ENCODE measurements at regions not wholly inside any gene's neighbourhood (a gene's known extent, or its start where the extent isn't known, plus 50 kb on each side); places are given as distances from the start of the nearest gene placed in this dataset.
"Not testable (repeated sequence)": the region's sequence is repeated elsewhere in the genome, so short reads cannot be mapped to it uniquely, and the experiment has no call there.

DNA sequence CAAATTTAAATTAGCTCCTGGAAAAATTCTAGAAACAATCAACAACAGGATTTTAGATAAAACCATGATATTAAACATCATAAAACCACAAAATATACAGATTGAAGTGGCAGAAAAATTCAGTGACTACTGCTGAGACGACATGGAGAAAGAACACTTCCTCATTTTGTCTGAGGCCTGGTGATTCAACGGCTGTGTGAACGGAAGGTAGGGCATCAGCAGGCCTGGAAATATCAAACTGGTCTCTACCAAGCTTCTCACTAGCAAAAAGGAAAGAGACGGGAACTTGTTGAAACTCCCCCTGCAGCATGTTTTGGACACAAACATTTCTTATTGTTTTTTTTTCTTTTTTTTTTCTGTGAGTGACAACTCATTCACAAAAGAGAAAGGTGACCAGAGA lies 58.0 kb upstream of the AHI1 start:
- H3K27ac ChIP-seq (ENCODE audit: low read depth, low read length), result no peak overlapping the region
- no peaks in the 10 kb centered on the region for H3K36me3 ChIP-seq (ENCODE audit: control insufficient read depth, insufficient read depth, low read length)
- no peak overlapping the region for H3K4me3 ChIP-seq (ENCODE audit: low read depth, low read length)
- H3K4me1 ChIP-seq (ENCODE audit: control insufficient read depth, insufficient read depth, low read length), result no peaks in the 10 kb centered on the region
- H3K9ac ChIP-seq (ENCODE audit: low read length), result no peak overlapping the region
- no peaks in the 10 kb centered on the region for H3K9me3 ChIP-seq (ENCODE audit: control insufficient read depth, insufficient read depth, low read depth, low read length)
- no peaks in the 10 kb centered on the region for H3K27me3 ChIP-seq (ENCODE audit: control insufficient read depth, insufficient read depth, low read length)

DNA sequence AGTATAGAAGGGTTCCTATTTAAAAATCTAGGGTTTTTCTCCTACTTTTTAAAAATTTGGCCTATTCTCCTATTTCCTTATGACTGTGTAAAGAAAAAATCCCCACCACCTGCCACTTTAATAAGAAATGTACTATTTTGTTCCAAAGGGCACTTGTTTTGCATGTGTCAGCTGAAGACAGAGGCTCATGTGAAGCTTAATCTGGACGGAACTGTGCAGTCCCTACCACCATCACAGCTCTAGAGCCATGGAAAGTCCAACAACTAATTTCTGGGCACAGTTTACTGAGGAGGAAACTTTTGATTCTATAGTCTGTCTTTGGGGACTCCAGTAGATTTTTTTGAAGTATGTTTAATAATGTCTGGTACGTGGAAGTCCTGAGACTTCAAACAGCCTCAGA lies 60.0 kb upstream of the AHI1 start:
- H3K4me1 ChIP-seq (ENCODE audit: control insufficient read depth, insufficient read depth, low read length), result no peaks in the 10 kb centered on the region
- no peak overlapping the region for H3K9ac ChIP-seq (ENCODE audit: low read length)
- H3K36me3 ChIP-seq (ENCODE audit: control insufficient read depth, insufficient read depth, low read length), result no peaks in the 10 kb centered on the region
- H3K4me3 ChIP-seq (ENCODE audit: low read depth, low read length), result no peak overlapping the region
- H3K27me3 ChIP-seq (ENCODE audit: control insufficient read depth, insufficient read depth, low read length), result no peaks in the 10 kb centered on the region
- H3K9me3 ChIP-seq (ENCODE audit: control insufficient read depth, insufficient read depth, low read depth, low read length), result no peaks in the 10 kb centered on the region
- no peak overlapping the region for H3K27ac ChIP-seq (ENCODE audit: low read depth, low read length)

DNA sequence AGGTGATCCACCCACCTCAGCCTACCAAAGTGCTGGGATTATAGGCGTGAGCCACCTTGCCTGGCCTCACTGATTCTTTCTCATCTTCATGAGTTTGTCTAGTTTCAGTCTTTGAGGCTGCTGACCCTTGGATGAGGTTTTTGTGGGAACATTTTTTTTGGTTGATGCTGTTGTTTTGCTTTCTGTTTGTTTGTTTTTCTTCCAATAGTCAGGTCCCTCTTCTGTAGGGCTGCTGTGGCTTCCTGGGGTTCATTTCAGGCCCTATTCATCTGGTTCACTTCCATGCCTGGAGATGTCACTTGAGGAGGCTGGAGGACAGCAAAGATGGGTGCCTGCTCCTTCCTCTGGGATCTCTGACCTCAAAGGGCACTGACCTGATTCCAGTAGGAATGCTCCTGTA lies 68.1 kb upstream of the AHI1 start:
- not testable (repeated sequence) for H3K36me3 ChIP-seq (ENCODE audit: control insufficient read depth, insufficient read depth, low read length)

DNA sequence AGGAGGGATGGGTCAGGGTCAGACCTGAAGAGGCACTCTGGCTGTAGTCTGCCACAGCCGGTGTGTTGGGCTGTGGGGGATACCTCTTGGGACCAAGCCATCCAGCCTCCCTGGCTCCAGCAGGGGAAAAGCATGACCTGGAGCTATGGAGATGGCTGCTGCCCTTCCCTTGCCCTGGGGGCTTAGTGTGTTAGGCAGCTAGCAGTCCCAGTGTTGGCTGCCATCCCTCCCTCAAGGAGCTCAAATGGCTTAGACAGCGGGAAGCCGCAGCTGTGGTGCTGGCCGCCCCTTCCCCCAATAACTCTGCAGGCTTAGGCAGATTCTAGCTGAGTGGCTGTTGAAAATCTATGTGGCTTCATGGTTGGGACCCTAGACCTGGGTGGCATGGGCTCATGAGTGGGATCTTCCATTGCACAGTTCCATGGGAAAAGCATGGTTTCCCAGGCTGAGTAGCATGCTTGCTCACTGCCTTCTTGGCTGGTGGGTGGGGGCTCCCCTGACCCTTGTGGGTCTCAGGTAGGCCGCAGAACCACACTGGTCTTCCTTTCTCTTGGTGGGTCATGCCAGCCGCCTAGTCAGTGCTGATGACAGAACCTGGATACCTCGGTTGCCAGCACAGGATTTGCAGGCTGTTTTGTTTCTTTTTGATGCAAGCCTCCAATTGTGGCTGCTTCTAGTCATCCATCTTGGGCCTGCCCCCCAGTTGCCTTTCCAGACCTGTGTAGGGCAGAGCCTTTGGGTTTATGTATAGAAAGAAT lies 69.0 kb upstream of the AHI1 start:
- Histone ChIP-seq H3K36me3 (ENCODE audit: control insufficient read depth, insufficient read depth, low read length) (no peaks in the 10 kb centered on the region), H3K9me3 (ENCODE audit: control insufficient read depth, insufficient read depth, low read depth, low read length) (no peaks in the 10 kb centered on the region), H3K27ac (ENCODE audit: low read depth, low read length) (no peak overlapping the region), H3K9ac (ENCODE audit: low read length) (no peak overlapping the region), H3K27me3 (ENCODE audit: control insufficient read depth, insufficient read depth, low read length) (no peaks in the 10 kb centered on the region), H3K4me3 (ENCODE audit: low read depth, low read length) (no peak overlapping the region), H3K4me1 (ENCODE audit: control insufficient read depth, insufficient read depth, low read length) (peaks cover 3% of the 10 kb centered on the region; the same call in 1 of the 2 replicates)

More for the DNA sequence above, 68.1 kb upstream of the AHI1 start:
- not testable (repeated sequence) for H3K27me3 ChIP-seq (ENCODE audit: control insufficient read depth, insufficient read depth, low read length); H3K9ac ChIP-seq (ENCODE audit: low read length); H3K27ac ChIP-seq (ENCODE audit: low read depth, low read length); H3K9me3 ChIP-seq (ENCODE audit: control insufficient read depth, insufficient read depth, low read depth, low read length); H3K4me3 ChIP-seq (ENCODE audit: low read depth, low read length); H3K4me1 ChIP-seq (ENCODE audit: control insufficient read depth, insufficient read depth, low read length)

DNA sequence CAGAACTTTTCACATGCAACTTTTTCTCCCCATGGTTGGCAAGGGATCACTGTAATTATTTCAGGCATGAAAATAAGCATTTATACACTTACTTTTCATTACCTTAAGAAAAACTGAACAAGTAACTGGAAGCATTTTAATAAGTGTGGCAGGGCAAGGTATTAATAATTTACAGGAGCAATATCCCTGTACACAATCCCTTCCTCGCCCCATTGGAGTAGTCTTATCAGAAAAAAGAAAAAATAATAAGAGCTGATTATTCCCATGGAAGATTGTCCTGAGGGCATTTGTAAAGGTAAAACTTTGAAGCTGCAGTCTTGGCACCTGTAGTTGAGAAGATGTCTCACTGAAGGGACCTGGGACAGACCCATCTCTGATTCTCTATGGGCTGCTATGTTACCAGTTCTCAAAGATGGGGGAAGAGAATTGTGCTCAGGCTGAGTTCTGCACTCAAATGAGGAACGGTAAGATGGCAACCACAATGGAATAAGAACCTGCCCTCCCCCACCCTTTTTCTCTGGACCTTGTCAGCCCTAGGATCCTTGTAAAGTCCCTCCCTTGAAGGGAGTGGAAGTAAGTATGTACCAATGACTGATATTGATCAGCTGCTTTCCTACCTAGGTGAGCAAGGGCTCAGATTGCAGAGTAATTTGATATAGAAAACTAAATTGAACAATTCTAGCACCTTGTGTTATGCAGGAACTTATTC lies 70.0 kb upstream of the AHI1 start:
- Histone ChIP-seq H3K27me3 (ENCODE audit: control insufficient read depth, insufficient read depth, low read length) (no peaks in the 10 kb centered on the region), H3K9me3 (ENCODE audit: control insufficient read depth, insufficient read depth, low read depth, low read length) (no peaks in the 10 kb centered on the region), H3K9ac (ENCODE audit: low read length) (no peak overlapping the region), H3K27ac (ENCODE audit: low read depth, low read length) (no peak overlapping the region), H3K36me3 (ENCODE audit: control insufficient read depth, insufficient read depth, low read length) (no peaks in the 10 kb centered on the region), H3K4me1 (ENCODE audit: control insufficient read depth, insufficient read depth, low read length) (peaks cover 3% of the 10 kb centered on the region; the same call in 1 of the 2 replicates), H3K4me3 (ENCODE audit: low read depth, low read length) (no peak overlapping the region)

DNA sequence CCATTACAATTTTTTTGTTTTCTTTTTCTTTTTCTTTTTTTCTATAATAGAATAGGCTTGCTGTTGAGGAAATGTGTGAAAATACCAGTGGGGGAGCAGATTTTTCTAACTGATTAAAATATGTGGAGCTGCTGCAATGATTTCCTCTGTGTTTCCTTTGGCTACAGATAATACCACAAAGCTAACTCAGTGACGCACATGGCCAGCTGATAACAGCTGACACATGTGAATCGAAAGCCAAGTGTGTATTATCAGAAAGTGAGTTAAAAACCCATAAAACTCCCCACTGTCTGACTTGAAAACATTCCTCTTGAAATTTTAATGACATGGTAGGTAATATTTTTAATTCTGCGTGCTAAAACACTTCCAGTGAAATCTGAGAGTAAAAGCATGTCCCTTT lies 70.8 kb upstream of the AHI1 start:
- Histone ChIP-seq H3K27me3 (ENCODE audit: control insufficient read depth, insufficient read depth, low read length) (no peaks in the 10 kb centered on the region), H3K4me1 (ENCODE audit: control insufficient read depth, insufficient read depth, low read length) (peaks cover 3% of the 10 kb centered on the region; the same call in 1 of the 2 replicates), H3K9me3 (ENCODE audit: control insufficient read depth, insufficient read depth, low read depth, low read length) (no peaks in the 10 kb centered on the region), H3K9ac (ENCODE audit: low read length) (no peak overlapping the region), H3K27ac (ENCODE audit: low read depth, low read length) (no peak overlapping the region), H3K36me3 (ENCODE audit: control insufficient read depth, insufficient read depth, low read length) (no peaks in the 10 kb centered on the region), H3K4me3 (ENCODE audit: low read depth, low read length) (no peak overlapping the region)

DNA sequence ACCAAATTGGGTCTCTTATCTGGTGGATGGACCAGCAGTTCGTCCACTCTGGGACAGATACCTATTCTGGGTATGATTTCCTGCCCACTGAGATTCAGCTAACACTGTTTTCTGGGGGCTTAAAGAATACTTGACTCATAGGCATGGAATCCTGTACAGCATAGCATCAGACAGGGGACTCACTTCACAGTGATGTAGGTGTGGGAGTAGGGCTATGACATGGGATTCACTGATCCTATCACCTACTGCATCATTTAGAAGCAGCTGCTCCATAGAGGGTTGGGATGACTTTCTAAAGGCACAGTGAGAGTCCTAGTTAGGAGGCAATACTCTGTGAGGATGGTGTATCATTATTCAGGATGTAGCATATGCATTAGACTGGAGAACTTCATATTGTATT lies 74.5 kb upstream of the AHI1 start:
- H3K27ac ChIP-seq (ENCODE audit: low read depth, low read length), result no peak overlapping the region
- H3K4me1 ChIP-seq (ENCODE audit: control insufficient read depth, insufficient read depth, low read length), result no peaks in the 10 kb centered on the region
- no peaks in the 10 kb centered on the region for H3K9me3 ChIP-seq (ENCODE audit: control insufficient read depth, insufficient read depth, low read depth, low read length)
- no peak overlapping the region for H3K9ac ChIP-seq (ENCODE audit: low read length)
- H3K27me3 ChIP-seq (ENCODE audit: control insufficient read depth, insufficient read depth, low read length), result no peaks in the 10 kb centered on the region
- H3K4me3 ChIP-seq (ENCODE audit: low read depth, low read length), result no peak overlapping the region
- H3K36me3 ChIP-seq (ENCODE audit: control insufficient read depth, insufficient read depth, low read length), result no peaks in the 10 kb centered on the region

DNA sequence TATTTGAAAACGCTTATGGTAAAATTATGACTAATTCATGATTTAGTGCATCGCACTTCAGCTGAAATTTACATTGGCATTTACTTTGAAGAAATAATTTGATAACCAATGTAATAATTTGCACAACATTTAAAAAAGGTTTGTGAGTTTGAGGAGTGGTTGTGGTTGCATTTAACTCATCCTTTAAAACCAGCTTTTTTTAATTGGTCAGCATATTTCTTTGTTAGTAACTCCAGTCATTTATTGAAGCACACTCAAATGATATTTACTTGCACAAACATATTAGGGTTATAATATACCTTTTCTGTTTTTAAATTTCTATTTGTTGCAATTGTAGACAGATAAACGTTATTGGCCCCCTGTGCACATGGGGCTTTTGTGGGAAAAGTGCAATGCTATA lies 78.1 kb upstream of the AHI1 start:
- no peak overlapping the region for H3K27ac ChIP-seq (ENCODE audit: low read depth, low read length)
- H3K9me3 ChIP-seq (ENCODE audit: control insufficient read depth, insufficient read depth, low read depth, low read length), result no peaks in the 10 kb centered on the region
- H3K9ac ChIP-seq (ENCODE audit: low read length), result no peak overlapping the region
- H3K4me3 ChIP-seq (ENCODE audit: low read depth, low read length), result no peak overlapping the region
- H3K4me1 ChIP-seq (ENCODE audit: control insufficient read depth, insufficient read depth, low read length), result peaks cover 1% of the 10 kb centered on the region; the same call in 1 of the 2 replicates
- H3K27me3 ChIP-seq (ENCODE audit: control insufficient read depth, insufficient read depth, low read length), result no peaks in the 10 kb centered on the region
- H3K36me3 ChIP-seq (ENCODE audit: control insufficient read depth, insufficient read depth, low read length), result no peaks in the 10 kb centered on the region

DNA sequence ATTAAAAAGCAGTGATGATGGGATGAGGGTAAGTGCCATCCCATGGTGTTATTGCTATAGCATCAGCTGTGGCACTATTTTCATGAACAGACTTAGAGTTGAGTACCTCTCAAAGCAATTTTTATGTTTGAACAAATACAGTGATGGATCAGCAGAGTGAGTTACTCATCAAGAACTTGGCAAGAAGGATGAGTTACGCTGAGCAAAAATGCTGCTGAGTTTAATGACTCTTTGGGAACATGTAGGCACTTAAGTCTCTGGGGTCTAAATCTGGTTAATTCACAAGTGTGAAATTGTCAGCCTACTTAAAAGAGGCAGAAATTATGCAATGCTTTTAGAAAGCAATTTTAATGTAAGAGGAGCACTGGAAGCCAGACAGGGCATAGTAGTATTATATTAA lies 78.5 kb upstream of the AHI1 start:
- Histone ChIP-seq H3K27ac (ENCODE audit: low read depth, low read length) (no peak overlapping the region), H3K9me3 (ENCODE audit: control insufficient read depth, insufficient read depth, low read depth, low read length) (no peaks in the 10 kb centered on the region), H3K4me3 (ENCODE audit: low read depth, low read length) (no peak overlapping the region), H3K9ac (ENCODE audit: low read length) (no peak overlapping the region), H3K27me3 (ENCODE audit: control insufficient read depth, insufficient read depth, low read length) (no peaks in the 10 kb centered on the region), H3K4me1 (ENCODE audit: control insufficient read depth, insufficient read depth, low read length) (peaks cover 5% of the 10 kb centered on the region), H3K36me3 (ENCODE audit: control insufficient read depth, insufficient read depth, low read length) (no peaks in the 10 kb centered on the region)

DNA sequence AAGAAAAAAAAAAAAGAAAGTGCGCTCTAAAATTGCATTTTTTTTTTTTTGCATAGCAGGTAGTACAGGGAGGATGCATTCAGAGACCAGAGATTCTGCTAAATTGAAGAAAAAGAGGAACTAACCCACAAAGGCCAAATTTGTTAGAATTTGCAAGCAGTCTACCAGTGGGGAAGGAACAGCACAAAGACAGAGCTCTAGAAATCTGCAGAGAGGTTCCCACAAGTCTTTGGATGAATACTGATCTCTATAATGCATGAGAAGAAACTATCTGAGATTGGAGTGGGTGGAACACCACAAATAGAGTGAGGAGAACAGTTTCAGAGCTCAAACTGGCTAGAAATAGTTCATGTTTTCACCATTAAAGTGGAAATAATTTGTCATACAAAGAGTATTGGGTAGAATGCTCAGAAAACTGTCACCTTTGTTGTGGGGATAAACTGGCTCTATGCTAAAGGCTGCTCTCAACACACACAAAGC lies 79.6 kb upstream of the AHI1 start:
- H3K9me3 ChIP-seq (ENCODE audit: control insufficient read depth, insufficient read depth, low read depth, low read length), result no peaks in the 10 kb centered on the region
- H3K4me3 ChIP-seq (ENCODE audit: low read depth, low read length), result no peak overlapping the region
- no peak overlapping the region for H3K27ac ChIP-seq (ENCODE audit: low read depth, low read length)
- no peak overlapping the region for H3K9ac ChIP-seq (ENCODE audit: low read length)
- H3K4me1 ChIP-seq (ENCODE audit: control insufficient read depth, insufficient read depth, low read length), result peaks cover 12% of the 10 kb centered on the region
- H3K36me3 ChIP-seq (ENCODE audit: control insufficient read depth, insufficient read depth, low read length), result no peaks in the 10 kb centered on the region
- H3K27me3 ChIP-seq (ENCODE audit: control insufficient read depth, insufficient read depth, low read length), result no peaks in the 10 kb centered on the region

DNA sequence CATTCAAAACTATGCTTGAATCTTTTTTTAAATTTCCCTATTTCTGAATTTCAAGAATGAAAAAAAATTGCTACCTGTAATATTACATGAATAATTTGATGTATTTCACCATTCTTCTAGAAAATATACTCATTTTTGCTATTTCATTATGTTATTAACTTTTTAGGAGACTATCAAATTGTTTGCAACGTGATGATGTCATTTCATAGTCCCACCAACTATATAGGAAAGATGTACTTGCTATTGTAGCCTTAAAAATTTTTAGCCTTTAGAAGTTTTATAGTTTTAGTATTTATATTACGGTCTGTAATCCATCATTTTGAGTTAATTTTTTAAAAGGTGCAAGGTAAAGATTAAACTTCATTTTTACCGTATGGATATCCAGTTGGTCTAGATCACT lies 81.4 kb upstream of the AHI1 start:
- Histone ChIP-seq H3K9ac (ENCODE audit: low read length) (no peak overlapping the region), H3K9me3 (ENCODE audit: control insufficient read depth, insufficient read depth, low read depth, low read length) (no peaks in the 10 kb centered on the region), H3K4me1 (ENCODE audit: control insufficient read depth, insufficient read depth, low read length) (peaks cover 12% of the 10 kb centered on the region), H3K27me3 (ENCODE audit: control insufficient read depth, insufficient read depth, low read length) (no peaks in the 10 kb centered on the region), H3K4me3 (ENCODE audit: low read depth, low read length) (no peak overlapping the region), H3K27ac (ENCODE audit: low read depth, low read length) (no peak overlapping the region), H3K36me3 (ENCODE audit: control insufficient read depth, insufficient read depth, low read length) (no peaks in the 10 kb centered on the region)
